Small intestine (tissue), 7 donors: ENCODE measurements at regions not wholly inside any gene's neighbourhood (a gene's known extent, or its start where the extent isn't known, plus 50 kb on each side); places are given as distances from the start of the nearest gene placed in this dataset.

Experiments
- DNase-seq, 2 donors: peaks; one replicate each; pipeline versions ENCODE4 v3.0.0 to v3.0.0-alpha.2; 2013
- FAIRE-seq: peaks from 2 replicates; lab custom pipeline; 2012; peaks lifted over from hg19 to GRCh38; lab: Jason Lieb, UNC
- H3K27ac ChIP-seq, 3 donors: one replicate each; pipeline ENCODE4 v1.5.1; 2013; ENCODE audit warnings: low read length in 2 of 3, mild to moderate bottlenecking in 2 of 3, control low read depth in 1 of 3, inconsistent platforms in 1 of 3, low read depth in 1 of 3, moderate library complexity in 1 of 3
- H3K27me3 ChIP-seq, 3 donors: one replicate each; pipeline ENCODE4 v1.6.1; 2013; ENCODE audit warnings: low read length in 3 of 3, inconsistent platforms in 1 of 3; ENCODE audit not compliant: control insufficient read depth in 3 of 3, insufficient read depth in 3 of 3
- H3K36me3 ChIP-seq, 3 donors: one replicate each; pipeline ENCODE4 v1.6.1; 2013; ENCODE audit warnings: low read length in 3 of 3, inconsistent platforms in 1 of 3, low read depth in 1 of 3, mild to moderate bottlenecking in 1 of 3, moderate library complexity in 1 of 3; ENCODE audit not compliant: control insufficient read depth in 3 of 3, insufficient read depth in 2 of 3
- H3K4me1 ChIP-seq, 3 donors: one replicate each; pipeline ENCODE4 v1.6.1; 2013; ENCODE audit warnings: low read length in 2 of 3, inconsistent platforms in 1 of 3, low read depth in 1 of 3, mild to moderate bottlenecking in 1 of 3, moderate library complexity in 1 of 3; ENCODE audit not compliant: control insufficient read depth in 3 of 3, insufficient read depth in 2 of 3
- H3K4me3 ChIP-seq, 3 donors: one replicate each; pipeline ENCODE4 v1.5.1; 2013; ENCODE audit warnings: low read length in 3 of 3, control low read depth in 1 of 3, inconsistent platforms in 1 of 3, low read depth in 1 of 3, mild to moderate bottlenecking in 1 of 3, moderate library complexity in 1 of 3
- H3K9me3 ChIP-seq, 2 donors: one replicate each; pipeline ENCODE4 v1.6.1; 2013; ENCODE audit warnings: low read depth in 1 of 2, low read length in 1 of 2; ENCODE audit not compliant: control insufficient read depth in 2 of 2, insufficient read depth in 1 of 2
- WGBS, 3 donors: extraction: QIAGEN DNeasy Blood & Tissue Kit; methylation state at CpG; one replicate each; pipeline ENCODE4 v1.1.7; 2013; 5-methylcytosine and 5-hydroxymethylcytosine counted together
- donor health status: healthy with polysubstance abuse.
- donor health status: control.
- donor health status: control.
- donor health status: Bipolar disorder and iron deficiency.
- donor health status: healthy.

DNA sequence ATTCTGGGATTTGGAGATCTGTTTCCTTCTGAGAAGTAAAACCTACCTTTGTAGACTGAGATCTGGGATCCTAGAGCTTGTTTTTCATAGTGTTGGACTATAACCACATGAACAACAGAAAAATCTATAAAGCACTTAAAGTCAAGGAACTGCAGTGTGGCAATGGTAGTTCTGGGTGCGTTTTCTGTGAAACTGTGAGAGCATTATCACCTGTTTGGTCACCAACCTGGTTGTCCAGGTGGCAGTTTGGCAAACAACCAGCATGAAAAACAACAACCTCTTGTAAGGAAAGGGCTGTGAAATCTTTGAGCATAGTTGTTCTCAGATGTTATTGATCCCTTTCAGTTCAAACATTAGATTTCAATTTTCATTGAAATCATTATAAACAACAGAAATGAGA lies 215.8 kb upstream of the CITED2 start:
- H3K4me3 ChIP-seq = no peak overlapping the region
- 25 to 58% (median 38%) methylated on average over 1 of the region's 1 CpG for WGBS, 3 donors
- FAIRE-seq = no peak
- no peaks in the 10 kb centered on the region for H3K36me3 ChIP-seq
- no peaks in the 10 kb centered on the region for H3K9me3 ChIP-seq
- peaks cover 5 to 56% (median 9%) of the 10 kb centered on the region in 3 donors for H3K4me1 ChIP-seq
- DNase-seq = peak; percentile 21 to 56
- no peaks in the 10 kb centered on the region for H3K27me3 ChIP-seq
- H3K27ac ChIP-seq = peak overlapping the region in 2 of 3 donors; percentile 3 to 65

DNA sequence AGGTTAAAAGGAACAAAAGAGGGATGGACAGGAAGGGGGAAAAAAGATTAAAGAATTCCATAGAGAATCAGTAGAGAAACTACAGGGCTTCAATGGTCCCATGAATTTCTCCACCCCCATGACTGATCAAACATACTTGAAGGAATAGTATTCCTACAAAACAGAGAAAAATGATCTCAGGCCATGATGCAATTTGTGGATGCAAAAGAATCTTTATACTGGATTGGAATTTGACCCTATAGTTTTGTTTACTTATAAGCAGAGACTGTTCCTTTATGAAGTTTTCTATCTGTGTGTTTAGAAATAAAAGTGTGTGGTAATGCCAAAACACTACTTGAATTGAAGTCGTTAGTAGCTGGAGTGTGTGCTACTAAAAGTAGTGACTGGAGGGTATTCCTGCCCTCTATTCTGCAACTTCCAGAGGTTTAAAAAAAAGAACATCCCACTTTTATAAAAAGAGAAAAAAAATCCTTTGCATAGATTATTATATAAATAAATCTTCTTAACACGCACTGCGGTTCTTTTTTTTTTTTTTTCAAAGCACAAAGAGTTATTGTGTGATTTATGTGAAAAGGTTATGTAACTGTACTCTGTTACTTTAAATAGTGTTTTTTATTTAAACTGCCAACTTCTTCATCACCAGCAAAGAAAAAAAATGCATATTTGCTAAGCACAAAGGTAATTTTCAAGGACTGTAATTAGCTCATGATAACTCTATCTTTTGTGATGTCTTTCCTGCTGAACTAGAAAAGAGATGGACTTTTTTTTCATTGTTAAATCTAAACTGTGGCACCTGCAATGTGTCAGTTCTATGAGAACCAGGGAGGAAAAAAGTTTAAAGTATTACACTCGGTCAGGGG lies 214.5 kb upstream of the CITED2 start:
- no peak for FAIRE-seq
- Histone ChIP-seq H3K9me3 (no peaks in the 10 kb centered on the region), H3K36me3 (no peaks in the 10 kb centered on the region), H3K27me3 (no peaks in the 10 kb centered on the region), H3K4me1 (peaks cover 2 to 46% (median 7%) of the 10 kb centered on the region in 3 donors), H3K4me3 (no peak overlapping the region), H3K27ac (peak overlapping the region in 1 of 3 donors; percentile 65)
- WGBS, 3 donors = 6 to 35% (median 21%) methylated on average over 4 of the region's 4 CpGs
- peak; percentile 54 to 68 for DNase-seq

DNA sequence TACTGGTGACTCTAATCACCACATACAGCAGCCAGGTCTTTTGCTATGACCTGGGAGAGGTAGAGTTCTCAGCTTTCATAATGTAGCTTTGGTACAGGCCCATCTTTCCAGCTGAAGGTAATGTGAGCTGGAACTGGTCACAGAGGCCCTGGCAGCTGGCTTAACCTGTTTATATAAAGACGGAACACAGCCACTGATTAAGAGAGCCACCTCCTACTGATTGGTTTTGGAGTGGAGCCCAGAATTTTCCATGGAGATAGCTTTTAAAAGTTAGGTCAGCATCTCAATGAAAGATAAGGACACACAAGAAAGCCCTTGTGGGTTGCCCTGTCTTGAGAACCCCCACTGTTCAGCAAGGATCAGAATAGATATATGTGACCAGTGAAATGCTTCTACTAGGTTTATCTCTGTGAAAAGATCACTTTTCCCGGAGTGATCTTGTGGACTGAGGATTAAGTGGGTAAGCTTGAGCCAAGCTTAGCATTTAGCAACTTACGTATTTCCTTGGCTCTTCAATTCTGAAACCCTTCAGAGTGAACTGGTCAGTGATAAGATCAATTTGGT lies 213.7 kb upstream of the CITED2 start:
- Histone ChIP-seq H3K4me3 (no peak overlapping the region), H3K4me1 (peaks cover 2 to 43% (median 7%) of the 10 kb centered on the region in 3 donors), H3K9me3 (no peaks in the 10 kb centered on the region), H3K27ac (peak overlapping the region; percentile 6 to 64 (median 55)), H3K36me3 (no peaks in the 10 kb centered on the region), H3K27me3 (no peaks in the 10 kb centered on the region)
- FAIRE-seq = no peak
- DNase-seq = peak; percentile 75 to 92
- 14 to 35% (median 18%) methylated on average over 3 of the region's 3 CpGs for WGBS, 3 donors

DNA sequence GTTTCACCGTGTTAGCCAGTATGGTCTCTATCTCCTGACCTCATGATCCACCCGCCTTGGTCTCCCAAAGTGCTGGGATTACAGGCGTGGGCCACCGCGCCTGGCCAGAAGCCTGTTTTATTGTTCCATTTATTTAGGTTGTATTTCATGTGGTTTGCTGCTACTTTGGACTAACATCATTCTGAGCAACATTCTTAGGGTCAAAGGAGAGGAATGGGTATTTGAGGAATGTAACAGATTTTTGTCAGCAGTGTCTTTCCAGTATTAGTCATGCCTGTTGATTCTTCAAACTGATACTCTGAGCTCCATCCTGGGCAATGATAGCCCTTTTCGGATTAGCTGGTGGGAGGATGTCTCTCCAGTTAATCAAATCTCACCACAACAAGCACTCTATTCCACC lies 213.0 kb upstream of the CITED2 start:
- FAIRE-seq (no peak), DNase-seq (no peak)
- Histone ChIP-seq H3K27ac (peak overlapping the region in 1 of 3 donors; percentile 64), H3K4me1 (peaks cover 2 to 38% (median 7%) of the 10 kb centered on the region in 3 donors), H3K4me3 (no peak overlapping the region), H3K27me3 (no peaks in the 10 kb centered on the region), H3K9me3 (no peaks in the 10 kb centered on the region), H3K36me3 (no peaks in the 10 kb centered on the region)
- 66 to 82% (median 69%) methylated on average over 5 to 6 of the region's 6 CpGs for WGBS, 3 donors

DNA sequence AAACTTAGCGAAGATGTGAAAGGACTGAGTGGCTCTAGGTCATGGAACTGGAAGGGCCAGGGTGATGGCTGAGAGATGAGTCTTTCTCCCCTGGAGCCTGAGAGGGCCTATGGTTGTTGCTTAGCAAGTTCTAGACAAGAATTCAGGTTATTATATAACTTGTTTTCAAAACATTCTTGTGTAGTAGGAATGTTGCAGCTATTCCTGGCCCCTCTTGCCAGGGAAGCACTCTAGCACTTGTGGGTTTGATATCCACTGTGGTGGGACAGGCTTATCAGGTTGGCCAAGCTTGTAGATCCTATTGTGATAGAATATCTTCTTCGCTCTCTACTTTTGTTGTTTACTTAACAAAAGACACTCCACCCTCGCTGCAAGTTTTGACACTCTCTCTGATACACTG lies 211.8 kb upstream of the CITED2 start:
- Histone ChIP-seq H3K27ac (peak overlapping the region in 1 of 3 donors; percentile 32), H3K36me3 (no peaks in the 10 kb centered on the region), H3K4me3 (no peak overlapping the region), H3K9me3 (no peaks in the 10 kb centered on the region), H3K27me3 (no peaks in the 10 kb centered on the region), H3K4me1 (peaks cover 2 to 32% (median 7%) of the 10 kb centered on the region in 3 donors)
- FAIRE-seq (no peak), DNase-seq (no peak)
- 80 to 93% (median 87%) methylated on average over 3 of the region's 3 CpGs for WGBS, 3 donors

DNA sequence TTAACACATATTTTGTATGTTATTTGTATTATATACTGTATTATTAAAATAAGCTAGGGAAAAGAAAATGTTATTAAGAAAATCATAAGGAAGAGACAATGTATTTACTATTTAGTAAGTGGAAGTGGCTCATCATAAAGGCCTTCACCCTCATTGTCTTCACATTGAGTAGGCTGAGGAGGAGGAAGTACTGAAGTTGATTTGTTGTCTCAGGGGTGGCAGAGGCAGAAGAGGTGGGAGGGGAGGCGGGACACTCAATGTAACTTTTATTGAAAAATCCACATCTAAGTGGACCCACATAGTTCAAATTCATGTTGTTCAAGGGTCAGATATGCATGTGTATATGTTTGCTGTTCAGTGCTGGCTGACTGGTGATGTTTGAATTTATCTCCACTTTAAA lies 210.2 kb upstream of the CITED2 start:
- H3K36me3 ChIP-seq = no peaks in the 10 kb centered on the region
- FAIRE-seq = no peak
- H3K27me3 ChIP-seq = no peaks in the 10 kb centered on the region
- no peak for DNase-seq
- 88 to 100% (median 93%) methylated on average over 1 of the region's 1 CpG for WGBS, 3 donors
- H3K27ac ChIP-seq = no peak overlapping the region
- no peak overlapping the region for H3K4me3 ChIP-seq
- no peaks in the 10 kb centered on the region for H3K9me3 ChIP-seq
- H3K4me1 ChIP-seq = peaks cover 0 to 16% (median 2%) of the 10 kb centered on the region in 3 donors

DNA sequence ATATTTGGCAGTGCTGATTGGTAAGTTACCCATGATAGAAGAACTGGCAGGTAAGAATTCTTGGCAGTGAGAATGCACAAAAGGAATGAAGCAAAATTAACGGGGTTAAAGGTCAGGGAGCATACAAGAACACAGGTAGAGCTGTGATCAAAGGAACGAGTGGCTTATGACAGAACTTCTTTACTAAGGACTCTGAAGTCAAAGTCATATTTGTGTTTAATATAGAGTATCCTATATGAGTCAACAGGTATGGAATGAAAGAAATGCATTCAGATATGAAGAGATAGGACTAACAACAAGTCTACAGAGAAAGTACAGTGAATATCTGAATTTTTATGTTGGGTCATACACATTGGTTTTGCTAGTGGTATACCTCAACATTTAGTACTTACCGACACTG lies 209.0 kb upstream of the CITED2 start:
- no peak overlapping the region for H3K4me3 ChIP-seq
- no peaks in the 10 kb centered on the region for H3K36me3 ChIP-seq
- H3K27me3 ChIP-seq = no peaks in the 10 kb centered on the region
- FAIRE-seq = no peak
- peaks cover 0 to 14% (median 2%) of the 10 kb centered on the region in 3 donors for H3K4me1 ChIP-seq
- no peaks in the 10 kb centered on the region for H3K9me3 ChIP-seq
- 39 to 74% (median 65%) methylated on average over 3 of the region's 3 CpGs for WGBS, 3 donors
- no peak overlapping the region for H3K27ac ChIP-seq
- peak in 1 of 2 donors; percentile 44 for DNase-seq

DNA sequence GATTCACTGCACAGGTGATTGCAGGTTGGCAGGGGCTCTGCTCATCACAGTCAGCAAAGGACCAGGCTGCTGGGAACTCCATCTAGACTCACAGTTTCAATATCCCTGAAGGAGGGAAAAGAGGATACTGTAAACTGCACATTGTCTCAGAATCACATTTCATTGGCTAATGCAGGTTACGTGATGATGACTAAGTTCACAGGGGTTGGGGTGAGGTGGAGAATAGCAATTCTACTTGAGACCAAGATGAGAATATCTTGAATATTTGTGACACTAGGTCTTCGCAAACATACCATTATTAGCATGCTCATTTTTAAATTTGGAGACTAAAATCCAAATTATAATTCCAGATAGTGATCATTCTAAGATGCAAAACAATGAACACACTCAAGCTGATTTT lies 208.5 kb upstream of the CITED2 start:
- no peak for DNase-seq
- H3K9me3 ChIP-seq = no peaks in the 10 kb centered on the region
- H3K27ac ChIP-seq = no peak overlapping the region
- H3K27me3 ChIP-seq = no peaks in the 10 kb centered on the region
- FAIRE-seq = no peak
- H3K36me3 ChIP-seq = no peaks in the 10 kb centered on the region
- 96 to 97% (median 96%) methylated on average over 2 of the region's 2 CpGs for WGBS, 3 donors
- peaks cover 0 to 13% (median 2%) of the 10 kb centered on the region in 3 donors for H3K4me1 ChIP-seq
- no peak overlapping the region for H3K4me3 ChIP-seq
